ENCODE measurements at regions not wholly inside any gene's neighbourhood (a gene's known extent, or its start where the extent isn't known, plus 50 kb on each side); places are given as distances from the start of the nearest gene placed in this dataset.

- no peak for TF ChIP-seq CTCF (conservative IDR thresholded peaks at IDR 0.05; ENCODE audit: low read depth)
- POLR2A ChIA-PET (ENCODE audit: low non-redundant PET): no interaction called here
- H3K27ac ChIP-seq: no peak overlapping the region
- CTCF ChIA-PET: no interaction called here
- DNase-seq (ENCODE audit: low spot score): no peak
Observed at GRCh38 chr14:101033446-101034165, 130.1 kb upstream of the RTL1 start.

GRCh38 chr14:101034986-101035385, 131.5 kb upstream of the RTL1 start:
- CTCF ChIA-PET: no interaction called here

GRCh38 chr14:101035466-101036225, 132.1 kb upstream of the RTL1 start:
- TF ChIP-seq CTCF (conservative IDR thresholded peaks at IDR 0.05; ENCODE audit: low read depth): no peak
- CTCF ChIA-PET: no interaction called here
- no peak for DNase-seq (ENCODE audit: low spot score)
- POLR2A ChIA-PET (ENCODE audit: low non-redundant PET): no interaction called here
- H3K27ac ChIP-seq: no peak overlapping the region

More at GRCh38 chr14:101034986-101035385, 131.5 kb upstream of the RTL1 start:
- POLR2A ChIA-PET (ENCODE audit: low non-redundant PET): no interaction called here
- no peak for DNase-seq (ENCODE audit: low spot score)
- TF ChIP-seq CTCF (conservative IDR thresholded peaks at IDR 0.05; ENCODE audit: low read depth): no peak
- no peak overlapping the region for H3K27ac ChIP-seq

GRCh38 chr14:101037021-101037817, 133.7 kb upstream of the RTL1 start:
- CTCF ChIA-PET: no interaction called here
- TF ChIP-seq CTCF (conservative IDR thresholded peaks at IDR 0.05; ENCODE audit: low read depth): no peak
- no peak overlapping the region for H3K27ac ChIP-seq
- DNase-seq (ENCODE audit: low spot score): no peak
- POLR2A ChIA-PET (ENCODE audit: low non-redundant PET): no interaction called here

- no peak for TF ChIP-seq CTCF (conservative IDR thresholded peaks at IDR 0.05; ENCODE audit: low read depth)
- no peak for DNase-seq (ENCODE audit: low spot score)
- CTCF ChIA-PET: no interaction called here
Observed at GRCh38 chr14:101039031-101039754, 135.7 kb upstream of the RTL1 start.

GRCh38 chr14:101039755-101040138, 136.2 kb upstream of the RTL1 start:
- TF ChIP-seq CTCF (conservative IDR thresholded peaks at IDR 0.05; ENCODE audit: low read depth): no peak
- ChIA-PET CTCF (no interaction called here), POLR2A (ENCODE audit: low non-redundant PET) (no interaction called here)
- no peak for DNase-seq (ENCODE audit: low spot score)
- H3K27ac ChIP-seq: no peak overlapping the region

More at GRCh38 chr14:101039031-101039754, 135.7 kb upstream of the RTL1 start:
- H3K27ac ChIP-seq: no peak overlapping the region
- POLR2A ChIA-PET (ENCODE audit: low non-redundant PET): no interaction called here

Measured in RWPE1 (cell line).